K562 (cell line): ENCODE measurements at regions not wholly inside any gene's neighbourhood (a gene's known extent, or its start where the extent isn't known, plus 50 kb on each side); places are given as distances from the start of the nearest gene placed in this dataset.

Source experiments
- ATAC-seq: fragments of 200-7000 bp; cut with Tn5 transposase; 3 replicates; pipeline ENCODE4 v1.9.1; 2020; ENCODE audit warnings: moderate library complexity
- BruUV-seq: library from RNA; stranded (reverse); fragments of 400-500 nt; replicated peaks from 2 replicates; lab custom pipeline; 2021; lab: Mats Ljungman, UMichigan
- CTCF ChIA-PET: fragments of 300-600 bp; formaldehyde crosslinking; extraction: SDS; loops from one replicate; lab custom pipeline; 2021; ENCODE audit warnings: low intra/inter-chr PET ratio; lab: Yijun Ruan, JAX
- POLR2A ChIA-PET: fragments of 300-600, 350-650 bp; sonication (Branson Sonifier 250); formaldehyde crosslinking; extraction: SDS; loops from one replicate; lab custom pipeline; 2021; ENCODE audit warnings: antibody characterized with exemption, inconsistent platforms; lab: Yijun Ruan, JAX
- DNase-seq, 4 experiments: peaks; one replicate each; pipeline versions ENCODE4 v3.0.0 to v3.0.0-alpha.2; 2011 to 2018; ENCODE audit warnings: low spot score in 3 of 4, mixed read lengths in 3 of 4; ENCODE audit errors: extremely low read depth in 1 of 4
- FAIRE-seq: peaks from 2 replicates; lab custom pipeline; 2011; peaks lifted over from hg19 to GRCh38; lab: Jason Lieb, UNC
- H2AFZ ChIP-seq: 2 replicates; pipeline ENCODE4 v1.6.0; 2011; ENCODE audit warnings: low read depth, low read length, control low read depth, inconsistent platforms
- H3K27ac ChIP-seq: fragments of 200-600 bp; 3 replicates; pipeline ENCODE4 v1.8.0; 2011; ENCODE audit warnings: low read depth, mild to moderate bottlenecking, control low read depth, inconsistent platforms, low read length, moderate library complexity, mixed read lengths; ENCODE audit errors: extremely low read depth
- H3K27me3 ChIP-seq, 2 experiments: fragments of 300-600 bp in 1 of 2; 2 replicates in 1 of 2; 3 replicates in 1 of 2; pipeline versions ENCODE4 v1.6.0 to v1.8.0; 2011; ENCODE audit warnings: inconsistent platforms in 2 of 2, low read length in 2 of 2, mild to moderate bottlenecking in 1 of 2, mixed read lengths in 1 of 2, moderate library complexity in 1 of 2; ENCODE audit not compliant: control insufficient read depth in 2 of 2, insufficient read depth in 2 of 2
- H3K36me3 ChIP-seq: fragments of 300-600 bp; 3 replicates; pipeline ENCODE4 v1.8.0; 2011; ENCODE audit warnings: mild to moderate bottlenecking, low read length, inconsistent platforms; ENCODE audit not compliant: control insufficient read depth, insufficient read depth
- H3K4me1 ChIP-seq, 2 experiments: fragments of 200-600 bp in 1 of 2; replicated peaks in 1 of 2; 2 replicates in 1 of 2; 3 replicates in 1 of 2; pipeline versions ENCODE4 v1.5.1 to v1.8.0; 2011; ENCODE audit warnings: inconsistent platforms in 2 of 2, low read length in 2 of 2, mild to moderate bottlenecking in 1 of 2, mixed read lengths in 1 of 2, moderate library complexity in 1 of 2; ENCODE audit not compliant: control insufficient read depth in 2 of 2, insufficient read depth in 2 of 2
- H3K4me2 ChIP-seq: 2 replicates; pipeline ENCODE4 v1.6.1; 2011; ENCODE audit warnings: low read length, control low read depth, inconsistent platforms, mixed read lengths; ENCODE audit not compliant: insufficient read depth
- H3K4me3 ChIP-seq: fragments of 200-600 bp; sonication (generic), shearing (Covaris generic); 2 replicates; pipeline ENCODE4 v1.5.1; 2016; ENCODE audit warnings: control low read depth, inconsistent platforms
- H3K79me2 ChIP-seq: fragments of 200-600 bp; 3 replicates; pipeline ENCODE4 v1.8.0; 2011; ENCODE audit warnings: low read length, inconsistent platforms; ENCODE audit not compliant: control insufficient read depth, insufficient read depth
- H3K9ac ChIP-seq, 2 experiments: 2 replicates each; pipeline versions ENCODE4 v1.6.0 to v1.6.1; 2011; ENCODE audit warnings: low read depth in 2 of 2, low read length in 2 of 2, control low read depth in 1 of 2, inconsistent platforms in 1 of 2, mild to moderate bottlenecking in 1 of 2, mixed read lengths in 1 of 2; ENCODE audit not compliant: insufficient read depth in 1 of 2
- H3K9me1 ChIP-seq: one replicate; pipeline ENCODE4 v1.6.0; 2011; ENCODE audit warnings: inconsistent platforms, mild to moderate bottlenecking, low read length, moderate library complexity; ENCODE audit not compliant: control insufficient read depth, insufficient read depth
- H3K9me3 ChIP-seq: replicated peaks from 2 replicates; pipeline ENCODE4 v1.5.1; 2011; ENCODE audit warnings: low read depth, low read length, inconsistent platforms; ENCODE audit not compliant: control insufficient read depth, insufficient read depth
- H4K20me1 ChIP-seq: replicated peaks from 2 replicates; pipeline ENCODE4 v1.6.1; 2011; ENCODE audit warnings: low read length, inconsistent platforms, mixed read lengths; ENCODE audit not compliant: control insufficient read depth, insufficient read depth
- HDAC2 ChIP-seq: fragments of 450-650 bp; IDR thresholded peaks from 2 replicates; pipeline ENCODE4 v1.6.1; 2016; ENCODE audit warnings: mild to moderate bottlenecking
- KAT8 ChIP-seq: fragments of 450-650 bp; IDR thresholded peaks from 2 replicates; pipeline ENCODE4 v1.6.1; 2016; ENCODE audit warnings: low read depth, mild to moderate bottlenecking
- KLF13 ChIP-seq: fragments of 450-650 bp; IDR thresholded peaks from 2 replicates; pipeline ENCODE4 v1.6.1; 2016; ENCODE audit warnings: missing genetic modification characterization, low read depth, mild to moderate bottlenecking, missing compliant biosample characterization, moderate library complexity, borderline replicate concordance
- MEF2D ChIP-seq: conservative IDR thresholded peaks from 2 replicates; pipeline ENCODE4 v1.6.1; 2016; ENCODE audit warnings: low read depth, missing genetic modification characterization, missing compliant biosample characterization
- RBM17 ChIP-seq: fragments of 200-400 bp; formaldehyde crosslinking; IDR thresholded peaks from 2 replicates; pipeline ENCODE4 v1.6.1; 2017; ENCODE audit warnings: low read depth, mild to moderate bottlenecking, low read length, borderline replicate concordance
- ZNF583 ChIP-seq: fragments of 250-450 bp; sonication (Bioruptor Pico); IDR thresholded peaks from 2 replicates; pipeline ENCODE4 v1.4.0; 2020
- WGBS: fragments of 100-300 bp; shearing (Covaris generic); methylation state at CpG from one replicate; pipeline ENCODE4 v1.1.6; 2016; ENCODE audit warnings: low coverage, mixed read lengths; ENCODE audit not compliant: insufficient coverage; ENCODE audit errors: missing lambda C conversion rate; 5-methylcytosine and 5-hydroxymethylcytosine counted together
- in situ Hi-C: fragments of 300-500 bp; cut with MboI; formaldehyde crosslinking; loops from 4 replicates; pipeline ENCODE4 v1.15.0; 2018; ENCODE audit warnings: inconsistent platforms, mixed read lengths
- intact Hi-C: fragments of 100-400 bp; cut with micrococcal nuclease; formaldehyde crosslinking; loops from 2 replicates; pipeline ENCODE4 v1.14.2; 2022

- no peaks in the 10 kb centered on the region for H3K36me3 ChIP-seq
- intact Hi-C loops (no loop called here), in situ Hi-C loops (no loop called here)
- no peak overlapping the region for H3K4me3 ChIP-seq
- no peaks in the 10 kb centered on the region for H3K9me1 ChIP-seq
- no peak overlapping the region for H2AFZ ChIP-seq
- WGBS: 2% methylated on average over 5 of the region's 6 CpGs
- H3K79me2 ChIP-seq: no peaks in the 10 kb centered on the region
- no peak for FAIRE-seq
- BruUV-seq: no TSS peak
- H3K27me3 ChIP-seq: peaks cover 0 to 17% of the 10 kb centered on the region in 2 experiments; a peak in 2 of 5 replicates
- no peak for ATAC-seq
- H3K9ac ChIP-seq: no peak overlapping the region
- no peaks in the 10 kb centered on the region; the same call in 1 of the 2 replicates for H3K9me3 ChIP-seq
- ChIA-PET POLR2A (interaction anchor here (1.1 kb wide), 1 partner anchor 24 kb away, joined by 3 read pairs; no protein-coding TSS in a partner anchor), CTCF (no interaction called here)
- no peak for TF ChIP-seq RBM17
- no peaks in the 10 kb centered on the region; the same call in 1 of the 2 replicates for H4K20me1 ChIP-seq
- H3K4me1 ChIP-seq: no peaks in the 10 kb centered on the region
- no peak overlapping the region for H3K4me2 ChIP-seq
- no peak for DNase-seq
- no peak overlapping the region for H3K27ac ChIP-seq
Observed at GRCh38 chr11:45026835-45027234, 76.2 kb upstream of the TP53I11 start.

GRCh38 chr11:45027312-45027711, 76.6 kb upstream of the TP53I11 start:
- DNase-seq (no peak), FAIRE-seq (no peak)
- no peaks in the 10 kb centered on the region for H3K9me1 ChIP-seq
- CTCF ChIA-PET: no interaction called here
- no peak overlapping the region for H3K9ac ChIP-seq
- no peaks in the 10 kb centered on the region; the same call in 1 of the 2 replicates for H3K9me3 ChIP-seq
- H3K4me3 ChIP-seq: no peak overlapping the region
- no peak overlapping the region for H2AFZ ChIP-seq
- intact Hi-C loops (no loop called here), in situ Hi-C loops (no loop called here)
- no peak for TF ChIP-seq MEF2D (tag)
- no peak for TF ChIP-seq KLF13 (tag)
- no peak for TF ChIP-seq HDAC2
- TF ChIP-seq ZNF583 (CRISPR knock-in tag): no peak
- no peak for TF ChIP-seq KAT8
- TF ChIP-seq, all 486 proteins: peak for 0
- H3K4me2 ChIP-seq: no peak overlapping the region
- H3K4me1 ChIP-seq: no peaks in the 10 kb centered on the region
- no peak overlapping the region for H3K27ac ChIP-seq
- no peaks in the 10 kb centered on the region for H3K36me3 ChIP-seq
- H3K27me3 ChIP-seq: peaks cover 0 to 13% of the 10 kb centered on the region in 2 experiments; a peak in 2 of 5 replicates
- POLR2A ChIA-PET: interaction anchor here (1.1 kb wide), 1 partner anchor 25 kb away, joined by 3 read pairs; no protein-coding TSS in a partner anchor
- BruUV-seq: no TSS peak
- no peaks in the 10 kb centered on the region for H3K79me2 ChIP-seq
- WGBS: 0% methylated on average over 4 of the region's 4 CpGs
- peaks cover under 1% of the 10 kb centered on the region; the same call in 1 of the 2 replicates for H4K20me1 ChIP-seq
- no peak for ATAC-seq
